ENCODE measurements at regions not wholly inside any gene's neighbourhood (a gene's known extent, or its start where the extent isn't known, plus 50 kb on each side); places are given as distances from the start of the nearest gene placed in this dataset.

GRCh38 chr17:74135391-74136167, 67.9 kb upstream of the RPL38 start:
- TF ChIP-seq CTCF (IDR thresholded peaks at IDR 0.05) (no peak), EZH2phosphoT487 (IDR thresholded peaks at IDR 0.05) (no peak), EZH2 (IDR thresholded peaks at IDR 0.05) (no peak)

All from neural progenitor cell (in vitro differentiated cells).